Sigmoid colon (tissue), 6 donors: ENCODE measurements at regions not wholly inside any gene's neighbourhood (a gene's known extent, or its start where the extent isn't known, plus 50 kb on each side); places are given as distances from the start of the nearest gene placed in this dataset.

Source experiments
- DNase-seq: peaks from one replicate; pipeline ENCODE4 v3.0.0-alpha.2; 2019
- H3K27ac ChIP-seq, 4 donors: fragments of 200-600 bp; sonication (generic); one replicate each; pipeline ENCODE4 v1.5.1; 2016 to 2019; ENCODE audit warnings: mild to moderate bottlenecking in 1 of 4
- H3K27me3 ChIP-seq, 3 donors: fragments of 200-600 bp; sonication (generic); one replicate each; pipeline ENCODE4 v1.5.1; 2019; ENCODE audit warnings: mild to moderate bottlenecking in 1 of 3
- H3K36me3 ChIP-seq, 4 donors: fragments of 200-600 bp; sonication (generic); one replicate each; pipeline ENCODE4 v1.5.1; 2016 to 2019
- H3K4me1 ChIP-seq, 4 donors: fragments of 200-600 bp; sonication (generic); one replicate each; pipeline ENCODE4 v1.5.1; 2017 to 2019
- H3K4me3 ChIP-seq, 4 donors: fragments of 200-600 bp; sonication (generic); one replicate each; pipeline ENCODE4 v1.5.1; 2017 to 2019; ENCODE audit warnings: mild to moderate bottlenecking in 2 of 4, moderate library complexity in 1 of 4
- H3K9me3 ChIP-seq, 4 donors: fragments of 200-600 bp in 3 of 4; sonication (generic) in 3 of 4; one replicate each; pipeline versions ENCODE4 v1.5.1 to v1.6.1; 2013 to 2019
- CTCF ChIP-seq, 4 experiments: fragments of 450-650 bp in 3 of 4; fragments of 200-600 bp in 1 of 4; IDR thresholded peaks; one replicate each; pipeline ENCODE4 v1.5.1; 2016 to 2019; ENCODE audit warnings: antibody characterized with exemption in 4 of 4, mild to moderate bottlenecking in 3 of 4, moderate library complexity in 2 of 4
- EP300 ChIP-seq, 4 donors: sonication (generic); formaldehyde crosslinking; IDR thresholded peaks; one replicate each; pipeline ENCODE4 v1.6.1; 2017; ENCODE audit warnings: antibody characterized with exemption in 4 of 4
- POLR2A ChIP-seq, 2 donors: fragments of 450-650 bp; IDR thresholded peaks; one replicate each; pipeline ENCODE4 v1.6.1; 2016; ENCODE audit warnings: antibody characterized with exemption in 2 of 2, mild to moderate bottlenecking in 2 of 2, moderate library complexity in 2 of 2
- POLR2AphosphoS5 ChIP-seq, 4 donors: sonication (generic); formaldehyde crosslinking; IDR thresholded peaks; one replicate each; pipeline ENCODE4 v1.6.1; 2017; ENCODE audit warnings: antibody characterized with exemption in 4 of 4
- WGBS, 2 donors: extraction: QIAGEN DNeasy Blood & Tissue Kit; methylation state at CpG; one replicate each; pipeline ENCODE4 v1.1.7; 2013; 5-methylcytosine and 5-hydroxymethylcytosine counted together
- intact Hi-C: fragments of 100-400 bp; cut with DNase I; formaldehyde crosslinking; loops from one replicate; pipeline ENCODE4 v1.15.1; 2023
- donor health status: healthy with polysubstance abuse.
- donor health status: healthy.

- Histone ChIP-seq H3K27ac (no peak overlapping the region), H3K9me3 (no peaks in the 10 kb centered on the region), H3K4me1 (no peaks in the 10 kb centered on the region), H3K27me3 (no peaks in the 10 kb centered on the region), H3K4me3 (no peak overlapping the region), H3K36me3 (no peaks in the 10 kb centered on the region)
- TF ChIP-seq CTCF (IDR thresholded peaks at IDR 0.05), result no peak
- TF ChIP-seq POLR2A (IDR thresholded peaks at IDR 0.05), result no peak
- no peak for TF ChIP-seq POLR2AphosphoS5 (IDR thresholded peaks at IDR 0.05)
- TF ChIP-seq EP300 (IDR thresholded peaks at IDR 0.05), result no peak
- peak; percentile 48 for DNase-seq
- intact Hi-C loops, result no loop called here
- 78 to 85% methylated on average over 1 of the region's 1 CpG for WGBS, 2 donors
These were observed 55.7 kb upstream of the ANTXRL start for GRCh38 chr10:46231087-46231486.

- DNase-seq, result peak; percentile 43
- Histone ChIP-seq H3K36me3 (no peaks in the 10 kb centered on the region), H3K27me3 (no peaks in the 10 kb centered on the region), H3K27ac (no peak overlapping the region), H3K4me1 (no peaks in the 10 kb centered on the region), H3K9me3 (no peaks in the 10 kb centered on the region), H3K4me3 (no peak overlapping the region)
- intact Hi-C loops, result no loop called here
- 86 to 91% methylated on average over 2 of the region's 2 CpGs for WGBS, 2 donors
- no peak for TF ChIP-seq EP300 (IDR thresholded peaks at IDR 0.05)
- no peak for TF ChIP-seq POLR2A (IDR thresholded peaks at IDR 0.05)
- TF ChIP-seq POLR2AphosphoS5 (IDR thresholded peaks at IDR 0.05), result no peak
- no peak for TF ChIP-seq CTCF (IDR thresholded peaks at IDR 0.05)
These were observed 54.7 kb upstream of the ANTXRL start for GRCh38 chr10:46232084-46232483.

GRCh38 chr10:46232666-46233065 is 54.1 kb upstream of the ANTXRL start:
- DNase-seq, result no peak
- 88 to 92% methylated on average over 9 of the region's 9 CpGs for WGBS, 2 donors
- Histone ChIP-seq H3K27ac (no peak overlapping the region), H3K4me3 (no peak overlapping the region), H3K36me3 (no peaks in the 10 kb centered on the region), H3K4me1 (no peaks in the 10 kb centered on the region), H3K27me3 (no peaks in the 10 kb centered on the region), H3K9me3 (no peaks in the 10 kb centered on the region)
- intact Hi-C loops, result no loop called here
- no peak for TF ChIP-seq POLR2AphosphoS5 (IDR thresholded peaks at IDR 0.05)
- no peak for TF ChIP-seq EP300 (IDR thresholded peaks at IDR 0.05)
- TF ChIP-seq CTCF (IDR thresholded peaks at IDR 0.05), result no peak
- no peak for TF ChIP-seq POLR2A (IDR thresholded peaks at IDR 0.05)

GRCh38 chr10:46233181-46233580 is 53.6 kb upstream of the ANTXRL start:
- TF ChIP-seq EP300 (IDR thresholded peaks at IDR 0.05) (no peak), POLR2A (IDR thresholded peaks at IDR 0.05) (no peak), CTCF (IDR thresholded peaks at IDR 0.05) (no peak), POLR2AphosphoS5 (IDR thresholded peaks at IDR 0.05) (no peak)
- intact Hi-C loops, result no loop called here
- Histone ChIP-seq H3K9me3 (no peaks in the 10 kb centered on the region), H3K4me3 (no peak overlapping the region), H3K4me1 (no peaks in the 10 kb centered on the region), H3K27me3 (no peaks in the 10 kb centered on the region), H3K27ac (no peak overlapping the region), H3K36me3 (no peaks in the 10 kb centered on the region)
- no peak for DNase-seq
- WGBS, 2 donors, result 80 to 81% methylated on average over 3 of the region's 3 CpGs

GRCh38 chr10:46234026-46234425 is 52.8 kb upstream of the ANTXRL start:
- Histone ChIP-seq H3K27ac (no peak overlapping the region), H3K27me3 (no peaks in the 10 kb centered on the region), H3K9me3 (no peaks in the 10 kb centered on the region), H3K4me3 (no peak overlapping the region), H3K4me1 (no peaks in the 10 kb centered on the region), H3K36me3 (no peaks in the 10 kb centered on the region)
- TF ChIP-seq POLR2A (IDR thresholded peaks at IDR 0.05) (no peak), POLR2AphosphoS5 (IDR thresholded peaks at IDR 0.05) (no peak), EP300 (IDR thresholded peaks at IDR 0.05) (no peak), CTCF (IDR thresholded peaks at IDR 0.05) (no peak)
- intact Hi-C loops, result no loop called here
- peak; percentile 37 for DNase-seq
- WGBS, 2 donors, result 76 to 86% methylated on average over 3 of the region's 3 CpGs
